ENCODE measurements at regions not wholly inside any gene's neighbourhood (a gene's known extent, or its start where the extent isn't known, plus 50 kb on each side); places are given as distances from the start of the nearest gene placed in this dataset.

DNA sequence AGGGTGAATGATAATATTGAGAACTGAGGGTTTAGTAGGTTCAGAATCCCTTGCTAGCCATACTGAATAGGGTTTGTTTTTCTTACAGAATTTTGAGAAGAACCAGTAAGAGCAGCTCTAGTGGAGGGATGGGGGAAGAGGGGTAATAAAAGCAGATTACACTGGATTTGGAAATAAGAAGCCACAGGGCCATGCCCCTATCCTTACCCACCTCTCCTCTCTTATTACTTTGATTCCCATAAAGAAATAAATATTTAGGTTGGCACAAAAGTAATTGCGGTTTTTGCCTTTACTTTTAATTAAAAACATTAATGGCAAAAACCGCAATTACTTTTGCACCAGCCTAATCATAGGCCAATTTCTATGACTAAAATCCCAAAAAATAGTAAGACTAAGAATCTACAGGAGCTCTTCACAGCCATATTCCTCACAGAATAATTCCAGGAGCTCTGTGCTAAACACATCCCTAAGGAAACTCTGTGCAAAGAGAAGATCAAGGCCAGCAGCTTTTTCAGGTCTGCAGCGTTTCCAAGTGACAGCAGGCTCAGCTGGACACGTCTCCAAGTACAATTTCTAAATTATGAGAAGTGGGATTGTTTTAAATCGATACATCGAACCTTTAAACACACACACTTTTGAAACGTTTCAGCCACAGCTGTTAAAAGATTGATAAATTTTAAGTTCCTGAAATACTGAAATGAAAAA is 58.4 kb upstream of the RTN4 start:
- no peak for TF ChIP-seq POLR2AphosphoS5 (IDR thresholded peaks at IDR 0.05)
- TF ChIP-seq, protein P1, sequence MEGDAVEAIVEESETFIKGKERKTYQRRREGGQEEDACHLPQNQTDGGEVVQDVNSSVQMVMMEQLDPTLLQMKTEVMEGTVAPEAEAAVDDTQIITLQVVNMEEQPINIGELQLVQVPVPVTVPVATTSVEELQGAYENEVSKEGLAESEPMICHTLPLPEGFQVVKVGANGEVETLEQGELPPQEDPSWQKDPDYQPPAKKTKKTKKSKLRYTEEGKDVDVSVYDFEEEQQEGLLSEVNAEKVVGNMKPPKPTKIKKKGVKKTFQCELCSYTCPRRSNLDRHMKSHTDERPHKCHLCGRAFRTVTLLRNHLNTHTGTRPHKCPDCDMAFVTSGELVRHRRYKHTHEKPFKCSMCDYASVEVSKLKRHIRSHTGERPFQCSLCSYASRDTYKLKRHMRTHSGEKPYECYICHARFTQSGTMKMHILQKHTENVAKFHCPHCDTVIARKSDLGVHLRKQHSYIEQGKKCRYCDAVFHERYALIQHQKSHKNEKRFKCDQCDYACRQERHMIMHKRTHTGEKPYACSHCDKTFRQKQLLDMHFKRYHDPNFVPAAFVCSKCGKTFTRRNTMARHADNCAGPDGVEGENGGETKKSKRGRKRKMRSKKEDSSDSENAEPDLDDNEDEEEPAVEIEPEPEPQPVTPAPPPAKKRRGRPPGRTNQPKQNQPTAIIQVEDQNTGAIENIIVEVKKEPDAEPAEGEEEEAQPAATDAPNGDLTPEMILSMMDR (IDR thresholded peaks at IDR 0.05), result no peak

All from prostate gland (tissue), 2 donors.